ENCODE measurements at regions not wholly inside any gene's neighbourhood (a gene's known extent, or its start where the extent isn't known, plus 50 kb on each side); places are given as distances from the start of the nearest gene placed in this dataset.

DNA sequence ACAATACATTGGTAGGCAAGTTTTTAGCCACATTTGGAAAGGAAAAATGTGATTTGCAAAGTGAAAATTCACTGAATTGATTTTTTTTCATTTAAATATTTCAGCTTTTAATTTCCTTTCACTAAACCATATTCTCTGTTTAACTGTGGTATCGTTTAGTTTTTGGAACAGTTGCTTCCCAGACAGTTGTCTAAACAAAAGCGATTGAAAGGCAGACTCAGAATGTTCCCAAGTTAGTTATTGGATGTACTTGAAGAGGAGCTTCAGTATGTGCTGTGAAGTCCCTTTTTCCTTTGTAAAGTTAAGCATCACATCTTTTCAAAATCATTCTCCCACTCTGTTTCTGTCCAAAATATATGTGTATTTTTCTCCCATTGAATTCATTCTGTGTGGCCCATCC lies 623.4 kb upstream of the LUZP2 start:
- TF ChIP-seq, protein P1, sequence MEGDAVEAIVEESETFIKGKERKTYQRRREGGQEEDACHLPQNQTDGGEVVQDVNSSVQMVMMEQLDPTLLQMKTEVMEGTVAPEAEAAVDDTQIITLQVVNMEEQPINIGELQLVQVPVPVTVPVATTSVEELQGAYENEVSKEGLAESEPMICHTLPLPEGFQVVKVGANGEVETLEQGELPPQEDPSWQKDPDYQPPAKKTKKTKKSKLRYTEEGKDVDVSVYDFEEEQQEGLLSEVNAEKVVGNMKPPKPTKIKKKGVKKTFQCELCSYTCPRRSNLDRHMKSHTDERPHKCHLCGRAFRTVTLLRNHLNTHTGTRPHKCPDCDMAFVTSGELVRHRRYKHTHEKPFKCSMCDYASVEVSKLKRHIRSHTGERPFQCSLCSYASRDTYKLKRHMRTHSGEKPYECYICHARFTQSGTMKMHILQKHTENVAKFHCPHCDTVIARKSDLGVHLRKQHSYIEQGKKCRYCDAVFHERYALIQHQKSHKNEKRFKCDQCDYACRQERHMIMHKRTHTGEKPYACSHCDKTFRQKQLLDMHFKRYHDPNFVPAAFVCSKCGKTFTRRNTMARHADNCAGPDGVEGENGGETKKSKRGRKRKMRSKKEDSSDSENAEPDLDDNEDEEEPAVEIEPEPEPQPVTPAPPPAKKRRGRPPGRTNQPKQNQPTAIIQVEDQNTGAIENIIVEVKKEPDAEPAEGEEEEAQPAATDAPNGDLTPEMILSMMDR (IDR thresholded peaks at IDR 0.05): no peak
- no peak for TF ChIP-seq POLR2A (IDR thresholded peaks at IDR 0.05)
